ENCODE measurements at regions not wholly inside any gene's neighbourhood (a gene's known extent, or its start where the extent isn't known, plus 50 kb on each side); places are given as distances from the start of the nearest gene placed in this dataset.

- no peak for TF ChIP-seq CTCF (conservative IDR thresholded peaks at IDR 0.05)
- no peak overlapping the region for H3K27ac ChIP-seq
These were observed 101.6 kb downstream of the RPL22L1 start for GRCh38 chr3:170768334-170768801.

GRCh38 chr3:170767576-170767941 lies 102.4 kb downstream of the RPL22L1 start:
- H3K27ac ChIP-seq, result no peak overlapping the region
- TF ChIP-seq ZFX (IDR thresholded peaks at IDR 0.05) (no peak), CTCF (conservative IDR thresholded peaks at IDR 0.05) (no peak)

- no peak overlapping the region for H3K27ac ChIP-seq
- TF ChIP-seq CTCF (conservative IDR thresholded peaks at IDR 0.05) (no peak), ZFX (IDR thresholded peaks at IDR 0.05) (no peak)
These were observed 103.0 kb downstream of the RPL22L1 start for GRCh38 chr3:170766823-170767575.

GRCh38 chr3:170766253-170766652 lies 103.7 kb downstream of the RPL22L1 start:
- TF ChIP-seq ZFX (IDR thresholded peaks at IDR 0.05) (no peak), CTCF (conservative IDR thresholded peaks at IDR 0.05) (no peak)
- H3K27ac ChIP-seq, result no peak overlapping the region

GRCh38 chr3:170765419-170766078 lies 104.4 kb downstream of the RPL22L1 start:
- no peak for TF ChIP-seq CTCF (conservative IDR thresholded peaks at IDR 0.05)
- no peak for TF ChIP-seq ZFX (IDR thresholded peaks at IDR 0.05)
- H3K27ac ChIP-seq, result no peak overlapping the region

- H3K27ac ChIP-seq, result no peak overlapping the region
These were observed 106.0 kb downstream of the RPL22L1 start for GRCh38 chr3:170764017-170764416.

More at GRCh38 chr3:170764017-170764416, 106.0 kb downstream of the RPL22L1 start:
- no peak for TF ChIP-seq CTCF (conservative IDR thresholded peaks at IDR 0.05)
- no peak for TF ChIP-seq ZFX (IDR thresholded peaks at IDR 0.05)
